ENCODE measurements at regions not wholly inside any gene's neighbourhood (a gene's known extent, or its start where the extent isn't known, plus 50 kb on each side); places are given as distances from the start of the nearest gene placed in this dataset.

GRCh38 chr14:28375295-28375694, 391.3 kb upstream of the FOXG1 start:
- H3K27me3 Mint-ChIP-seq (ENCODE audit: low read depth, unreplicated experiment), result no peaks in the 10 kb centered on the region
- H3K4me3 Mint-ChIP-seq (ENCODE audit: unreplicated experiment), result no peak overlapping the region
- FAIRE-seq, result no peak

GRCh38 chr14:28381656-28382055, 384.9 kb upstream of the FOXG1 start:
- no peak overlapping the region for H3K4me2 ChIP-seq (ENCODE audit: low read length)
- Mint-ChIP-seq H3K4me3 (ENCODE audit: unreplicated experiment) (no peak overlapping the region), H3K27me3 (ENCODE audit: low read depth, unreplicated experiment) (no peaks in the 10 kb centered on the region), H3K4me1 (ENCODE audit: low read depth, unreplicated experiment) (peaks cover 17% of the 10 kb centered on the region), H3K9me3 (ENCODE audit: unreplicated experiment) (no peaks in the 10 kb centered on the region), H3K36me3 (ENCODE audit: low read depth, unreplicated experiment) (no peaks in the 10 kb centered on the region), H3K27ac (ENCODE audit: unreplicated experiment) (peak overlapping the region; percentile 58)
- no peak for FAIRE-seq
- no peak overlapping the region for H3K4me3 ChIP-seq (ENCODE audit: insufficient read depth, low read depth, low read length)
- H3K4me1 ChIP-seq (ENCODE audit: insufficient read depth, low read length), result peaks cover 8% of the 10 kb centered on the region
- no peak overlapping the region for H2AFZ ChIP-seq (ENCODE audit: low read depth, low read length)
- peak; percentile 27 for DNase-seq (ENCODE audit: low read depth)
- no peaks in the 10 kb centered on the region for H3K9me3 ChIP-seq (ENCODE audit: insufficient read depth, low read depth, low read length)
- H3K27ac ChIP-seq (ENCODE audit: low read depth, low read length), result peak overlapping the region; percentile 70
- no peaks in the 10 kb centered on the region for H3K27me3 ChIP-seq (ENCODE audit: insufficient read depth, low read length)
- TF ChIP-seq CTCF (IDR thresholded peaks at IDR 0.05; ENCODE audit: insufficient read depth, low read depth, low read length), result no peak
- no peak for TF ChIP-seq EZH2 (IDR thresholded peaks at IDR 0.05; ENCODE audit: insufficient read depth, low read length)
- no peaks in the 10 kb centered on the region for H4K20me1 ChIP-seq (ENCODE audit: insufficient read depth, low read length)
- no peaks in the 10 kb centered on the region for H3K79me2 ChIP-seq (ENCODE audit: insufficient read depth, low read length)
- no peaks in the 10 kb centered on the region for H3K36me3 ChIP-seq (ENCODE audit: insufficient read depth, low read length)
- no peak overlapping the region for H3K9ac ChIP-seq (ENCODE audit: low read length)

More at GRCh38 chr14:28375295-28375694, 391.3 kb upstream of the FOXG1 start:
- no peak overlapping the region for H3K9ac ChIP-seq (ENCODE audit: low read length)
- no peaks in the 10 kb centered on the region for H3K36me3 Mint-ChIP-seq (ENCODE audit: low read depth, unreplicated experiment)
- H3K79me2 ChIP-seq (ENCODE audit: insufficient read depth, low read length), result no peaks in the 10 kb centered on the region
- H3K36me3 ChIP-seq (ENCODE audit: insufficient read depth, low read length), result no peaks in the 10 kb centered on the region
- no peaks in the 10 kb centered on the region for H3K9me3 Mint-ChIP-seq (ENCODE audit: unreplicated experiment)
- H3K9me3 ChIP-seq (ENCODE audit: insufficient read depth, low read depth, low read length), result no peaks in the 10 kb centered on the region
- DNase-seq (ENCODE audit: low read depth), result peak; percentile 47
- H2AFZ ChIP-seq (ENCODE audit: low read depth, low read length), result peak overlapping the region; percentile 38
- H3K27ac ChIP-seq (ENCODE audit: low read depth, low read length), result no peak overlapping the region
- no peaks in the 10 kb centered on the region for H4K20me1 ChIP-seq (ENCODE audit: insufficient read depth, low read length)
- H3K27me3 ChIP-seq (ENCODE audit: insufficient read depth, low read length), result no peaks in the 10 kb centered on the region
- H3K4me3 ChIP-seq (ENCODE audit: insufficient read depth, low read depth, low read length), result no peak overlapping the region
- H3K4me2 ChIP-seq (ENCODE audit: low read length), result no peak overlapping the region
- no peaks in the 10 kb centered on the region for H3K4me1 Mint-ChIP-seq (ENCODE audit: low read depth, unreplicated experiment)
- H3K4me1 ChIP-seq (ENCODE audit: insufficient read depth, low read length), result no peaks in the 10 kb centered on the region
- TF ChIP-seq EZH2 (IDR thresholded peaks at IDR 0.05; ENCODE audit: insufficient read depth, low read length) (no peak), CTCF (IDR thresholded peaks at IDR 0.05; ENCODE audit: insufficient read depth, low read depth, low read length) (peak; percentile 46)
- no peak overlapping the region for H3K27ac Mint-ChIP-seq (ENCODE audit: unreplicated experiment)

GRCh38 chr14:28382444-28383190, 384.0 kb upstream of the FOXG1 start:
- Histone ChIP-seq H2AFZ (ENCODE audit: low read depth, low read length) (no peak overlapping the region), H3K4me1 (ENCODE audit: insufficient read depth, low read length) (peaks cover 8% of the 10 kb centered on the region), H3K79me2 (ENCODE audit: insufficient read depth, low read length) (no peaks in the 10 kb centered on the region), H3K4me3 (ENCODE audit: insufficient read depth, low read depth, low read length) (no peak overlapping the region), H3K36me3 (ENCODE audit: insufficient read depth, low read length) (no peaks in the 10 kb centered on the region), H3K27ac (ENCODE audit: low read depth, low read length) (peak overlapping the region; percentile 70), H3K9me3 (ENCODE audit: insufficient read depth, low read depth, low read length) (no peaks in the 10 kb centered on the region), H3K27me3 (ENCODE audit: insufficient read depth, low read length) (no peaks in the 10 kb centered on the region), H3K9ac (ENCODE audit: low read length) (peak overlapping the region; percentile 21), H3K4me2 (ENCODE audit: low read length) (peak overlapping the region; percentile 59), H4K20me1 (ENCODE audit: insufficient read depth, low read length) (no peaks in the 10 kb centered on the region)
- Mint-ChIP-seq H3K36me3 (ENCODE audit: low read depth, unreplicated experiment) (no peaks in the 10 kb centered on the region), H3K4me1 (ENCODE audit: low read depth, unreplicated experiment) (peaks cover 17% of the 10 kb centered on the region), H3K4me3 (ENCODE audit: unreplicated experiment) (no peak overlapping the region), H3K27ac (ENCODE audit: unreplicated experiment) (peak overlapping the region; percentile 73), H3K9me3 (ENCODE audit: unreplicated experiment) (no peaks in the 10 kb centered on the region), H3K27me3 (ENCODE audit: low read depth, unreplicated experiment) (no peaks in the 10 kb centered on the region)
- FAIRE-seq (no peak), DNase-seq (ENCODE audit: low read depth) (peak; percentile 91)
- TF ChIP-seq CTCF (IDR thresholded peaks at IDR 0.05; ENCODE audit: insufficient read depth, low read depth, low read length), result no peak
- no peak for TF ChIP-seq EZH2 (IDR thresholded peaks at IDR 0.05; ENCODE audit: insufficient read depth, low read length)
